ENCODE measurements at regions not wholly inside any gene's neighbourhood (a gene's known extent, or its start where the extent isn't known, plus 50 kb on each side); places are given as distances from the start of the nearest gene placed in this dataset.
"Not testable (repeated sequence)": the region's sequence is repeated elsewhere in the genome, so short reads cannot be mapped to it uniquely, and the experiment has no call there.

GRCh38 chr12:129959889-129960288, 56.1 kb upstream of the TMEM132D start:
- no peak for DNase-seq

- DNase-seq, result no peak
Observed at GRCh38 chr12:129961091-129961490, 57.3 kb upstream of the TMEM132D start.

DNA sequence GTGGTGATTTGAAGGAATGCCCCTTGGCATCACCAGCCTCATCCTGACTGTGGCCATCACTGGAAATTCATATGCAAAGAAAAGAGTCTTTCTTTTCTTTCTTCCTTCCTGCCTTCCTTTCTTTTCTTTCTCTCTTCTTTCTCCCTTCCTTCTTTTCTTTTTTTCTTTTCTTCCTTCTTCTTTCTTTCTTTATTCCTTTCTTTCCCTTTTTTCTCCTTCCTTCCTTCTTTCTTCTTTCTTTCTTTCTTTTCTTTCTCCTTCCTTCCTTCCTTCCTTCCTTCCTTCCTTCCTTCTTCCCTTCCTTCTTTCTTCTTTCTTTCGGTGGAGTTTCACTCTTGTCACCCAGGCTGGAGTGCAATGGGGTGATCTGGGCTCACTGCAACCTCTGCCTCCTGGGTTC, 58.0 kb upstream of the TMEM132D start:
- DNase-seq, result no peak

DNA sequence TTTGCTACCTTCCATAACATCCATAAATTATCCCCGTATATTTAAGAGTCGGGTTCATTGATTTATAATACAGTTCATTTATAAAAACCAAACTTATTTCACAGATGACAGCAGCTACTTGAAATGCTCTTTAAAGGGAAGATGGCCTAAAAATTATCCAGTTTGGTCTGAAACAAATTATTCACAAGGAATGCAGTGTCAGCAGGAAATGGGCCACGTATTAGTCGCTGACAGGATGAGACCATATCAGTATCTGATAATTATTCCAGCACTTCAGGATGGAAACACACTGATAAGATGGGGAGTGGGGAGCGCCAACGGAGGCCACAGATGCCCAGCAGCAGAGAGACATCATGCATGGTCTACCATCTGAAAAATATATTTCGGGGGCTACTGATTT, 60.5 kb upstream of the TMEM132D start:
- no peak for DNase-seq

- DNase-seq, result no peak
Observed at GRCh38 chr12:129964826-129965457, 61.1 kb upstream of the TMEM132D start.

- DNase-seq, result no peak
Observed at GRCh38 chr12:129966146-129966995, 62.5 kb upstream of the TMEM132D start.

- DNase-seq, result no peak
Observed at GRCh38 chr12:129971721-129972120, 67.9 kb upstream of the TMEM132D start.

DNA sequence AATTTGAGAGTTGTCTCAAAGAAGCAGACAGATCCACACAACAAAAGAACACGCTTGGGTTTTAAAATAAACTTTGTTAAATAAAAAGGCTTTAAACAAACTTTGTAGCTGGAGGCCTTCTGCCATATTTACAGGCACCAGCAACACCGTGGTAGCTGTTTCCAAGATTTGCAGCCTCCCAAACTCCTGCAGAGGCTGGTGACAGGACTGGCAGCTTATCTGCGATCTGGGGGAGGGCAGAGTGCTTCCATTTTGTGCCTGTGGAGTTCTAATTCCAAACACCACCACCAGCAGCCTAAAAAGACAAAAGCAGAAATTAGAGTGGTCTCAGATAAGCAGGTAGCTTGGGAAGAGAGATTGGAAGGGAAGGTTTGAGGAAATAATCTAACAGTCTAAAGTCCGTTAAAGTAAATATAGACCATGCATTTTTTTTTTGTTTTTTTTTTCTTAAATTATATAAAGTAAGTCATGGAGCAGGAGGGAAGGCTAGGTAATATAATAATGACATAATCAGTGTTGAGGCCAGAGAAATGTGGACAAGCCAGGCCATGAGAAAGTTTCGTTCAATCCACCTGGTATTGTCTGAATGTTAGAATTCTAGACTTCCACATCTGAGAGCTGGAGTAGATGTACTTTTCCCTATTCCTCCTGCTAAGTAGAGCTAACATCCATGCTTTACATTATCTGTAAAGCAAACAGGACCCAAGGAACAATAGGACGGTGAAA, 69.6 kb upstream of the TMEM132D start:
- DNase-seq, result no peak

GRCh38 chr12:129984106-129984505, 80.3 kb upstream of the TMEM132D start:
- no peak for DNase-seq

- DNase-seq, result no peak
Observed at GRCh38 chr12:129987841-129988240, 84.0 kb upstream of the TMEM132D start.

DNA sequence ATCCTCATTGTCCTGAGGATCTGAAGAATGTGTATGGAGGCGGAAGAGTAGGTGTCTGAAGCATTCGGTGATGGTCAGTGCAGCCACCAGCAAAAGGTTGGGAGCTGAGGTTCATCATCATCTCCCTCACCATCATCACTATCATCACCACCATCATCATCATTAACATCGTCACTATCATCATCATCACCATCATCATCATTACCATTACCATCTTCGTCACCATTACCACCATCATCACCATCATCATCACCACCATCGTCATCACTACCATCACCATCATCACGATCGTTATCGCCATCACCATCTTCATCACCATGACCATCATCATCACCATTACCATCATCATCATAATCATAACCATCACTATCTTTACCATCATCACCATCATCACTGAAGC, 90.8 kb upstream of the TMEM132D start:
- no peak for DNase-seq

- DNase-seq, result no peak
Observed at GRCh38 chr12:129997239-129997638, 93.4 kb upstream of the TMEM132D start.

DNA sequence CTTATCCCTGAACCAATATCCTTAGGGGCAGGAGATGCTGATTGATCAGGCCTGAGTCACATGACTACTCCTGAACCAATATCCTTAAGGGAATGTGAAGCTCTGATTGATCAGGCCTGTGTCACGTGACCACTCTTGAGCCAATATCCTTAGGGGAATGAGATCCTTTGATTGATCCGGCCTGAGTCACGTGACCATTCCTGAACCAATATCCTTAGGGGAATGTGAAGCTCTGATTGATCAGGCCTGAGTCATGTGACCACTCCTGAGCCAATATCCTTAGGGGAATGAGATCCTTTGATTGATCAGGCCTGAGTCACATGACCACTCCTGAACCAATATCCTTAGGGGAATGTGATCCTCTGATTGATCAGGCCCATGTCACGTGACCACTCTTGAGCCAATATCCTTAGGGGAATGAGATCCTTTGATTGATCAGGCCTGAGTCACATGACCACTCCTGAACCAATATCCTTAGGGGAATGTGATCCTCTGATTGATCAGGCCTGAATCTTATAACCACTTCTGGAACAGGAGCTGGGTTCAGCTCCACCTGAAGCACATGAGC, 100.6 kb upstream of the TMEM132D start:
- not testable (repeated sequence) for DNase-seq

DNA sequence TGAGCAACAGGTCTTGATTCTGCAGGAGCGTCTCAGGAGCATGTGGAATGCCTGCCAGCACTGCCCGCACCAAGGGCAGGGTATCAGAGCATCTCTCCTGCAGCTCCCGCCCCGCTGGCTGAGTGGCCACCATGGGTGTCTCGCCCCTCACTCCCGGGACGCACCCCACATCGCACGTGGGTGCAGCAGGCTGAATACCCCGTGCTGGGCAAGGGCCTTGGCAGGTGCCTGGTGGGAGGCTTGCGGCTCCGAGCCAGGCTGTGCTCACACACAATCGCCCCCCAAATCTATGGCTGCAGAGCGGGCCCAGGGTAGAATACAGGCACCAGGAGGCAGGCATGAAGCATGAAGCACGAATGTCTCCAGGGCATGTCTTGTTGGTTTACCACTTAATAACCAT, 103.9 kb upstream of the TMEM132D start:
- DNase-seq, result no peak

GRCh38 chr12:130008241-130008640, 104.4 kb upstream of the TMEM132D start:
- no peak for DNase-seq

GRCh38 chr12:130009961-130010360, 106.1 kb upstream of the TMEM132D start:
- no peak for DNase-seq

DNA sequence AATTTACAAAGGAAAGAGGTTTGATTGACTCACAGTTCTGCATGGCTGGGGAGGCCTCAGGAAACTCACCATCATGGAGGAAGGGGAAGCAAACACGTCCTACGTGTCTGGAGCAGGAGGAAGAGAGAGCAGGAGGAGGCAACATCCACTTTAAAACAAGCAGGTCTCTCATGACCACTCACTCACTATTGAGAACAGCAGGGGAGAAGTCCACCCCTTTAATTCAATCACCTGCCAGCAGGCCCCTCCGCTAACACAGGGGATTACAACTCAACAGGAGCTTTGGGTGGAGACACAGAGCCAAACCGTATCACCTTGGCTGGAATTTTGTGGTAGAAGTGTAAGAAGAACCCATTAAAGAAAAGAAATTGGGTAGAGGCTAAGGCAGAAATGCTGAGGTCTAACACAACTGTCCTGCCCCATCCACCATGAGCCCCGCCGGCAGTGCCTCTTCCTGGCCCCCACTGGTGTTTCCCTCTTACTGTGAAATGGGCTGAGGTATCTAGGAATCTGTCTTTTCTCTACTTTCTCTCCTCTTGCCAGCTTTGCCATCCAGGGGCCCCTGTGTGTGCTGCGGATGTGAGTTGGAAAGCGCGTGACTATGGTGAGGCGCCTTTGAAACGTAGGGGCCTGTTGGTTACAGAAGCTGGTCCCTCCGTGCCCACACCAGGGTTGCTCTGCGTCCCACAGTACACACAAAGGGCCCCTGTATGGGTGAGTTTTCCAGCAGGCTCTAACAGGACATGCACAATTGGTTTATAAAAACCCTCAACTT, 108.0 kb upstream of the TMEM132D start:
- DNase-seq, result no peak

DNA sequence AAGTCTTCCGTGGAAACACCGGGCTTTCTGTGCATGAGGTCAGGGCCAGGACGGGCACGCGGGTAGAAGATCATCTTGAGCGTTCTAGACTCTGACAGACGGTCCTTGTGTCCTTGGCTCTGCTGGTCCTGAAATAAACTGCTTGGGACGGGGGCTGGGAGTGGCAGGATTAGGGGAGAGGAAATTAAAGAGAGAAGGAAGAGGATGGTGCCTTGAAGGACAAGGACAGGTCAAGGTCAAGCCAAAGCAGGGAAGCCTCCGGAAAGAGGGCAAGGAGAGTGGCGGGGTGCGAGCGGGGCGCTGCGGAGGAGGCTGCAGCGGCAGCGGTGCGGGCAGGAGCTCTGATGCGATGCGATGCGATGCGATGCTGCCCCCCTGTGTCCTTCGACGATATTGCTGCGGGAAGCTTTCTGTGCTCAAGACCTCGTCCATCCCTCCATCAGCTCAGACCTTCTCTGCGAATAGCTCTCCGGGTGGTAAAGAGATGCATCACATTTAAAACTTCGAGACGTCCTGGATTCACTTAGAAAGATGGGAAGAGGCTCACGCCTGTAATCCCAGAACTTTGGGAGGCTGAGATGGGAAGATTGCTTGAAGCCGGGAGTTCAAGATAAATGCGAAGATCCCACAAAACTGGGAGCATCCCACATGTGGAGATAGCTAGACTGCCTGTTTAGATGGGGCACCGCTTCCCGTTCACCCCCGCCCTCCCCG, 110.1 kb upstream of the TMEM132D start:
- no peak for DNase-seq

DNA sequence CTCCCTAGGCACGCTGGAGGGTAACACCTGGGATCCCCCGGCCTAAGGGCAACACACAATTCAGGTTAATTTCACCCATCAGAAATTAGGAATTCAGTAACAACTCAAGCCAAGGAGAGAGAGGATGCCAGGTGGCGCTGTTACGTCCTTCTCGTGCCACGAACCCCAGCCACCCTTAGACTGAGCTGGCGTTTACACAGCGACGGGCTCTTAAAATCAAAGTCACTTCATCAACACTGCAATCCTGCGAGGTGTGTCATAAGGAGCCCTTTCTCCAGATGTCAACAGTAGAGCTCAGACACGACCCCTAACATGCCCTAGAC, 110.6 kb upstream of the TMEM132D start:
- no peak for DNase-seq

- no peak for DNase-seq
Observed at GRCh38 chr12:130016194-130016593, 112.4 kb upstream of the TMEM132D start.

DNA sequence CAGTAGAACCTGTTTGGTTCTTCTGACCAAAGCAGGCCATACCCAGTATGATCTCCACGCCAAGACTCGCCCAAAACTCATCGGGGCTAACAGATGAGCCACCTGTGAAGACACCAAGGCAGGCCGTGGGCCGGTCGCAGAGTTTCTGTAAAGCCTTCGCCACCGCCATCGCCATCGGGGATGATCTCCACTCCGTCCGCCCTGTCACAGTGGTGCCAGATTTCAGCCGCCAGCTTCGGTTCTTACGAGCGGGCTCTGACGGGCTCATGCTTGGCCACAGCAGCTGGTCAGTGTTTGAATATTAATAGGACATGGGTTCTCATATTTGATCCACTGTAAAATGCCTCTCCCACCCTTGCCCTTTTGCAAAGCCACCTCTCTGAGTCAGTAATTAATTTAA, 113.2 kb upstream of the TMEM132D start:
- no peak for DNase-seq
